Hepatic stellate cell (primary cell): ENCODE measurements at regions not wholly inside any gene's neighbourhood (a gene's known extent, or its start where the extent isn't known, plus 50 kb on each side); places are given as distances from the start of the nearest gene placed in this dataset.
"Not testable (repeated sequence)": the region's sequence is repeated elsewhere in the genome, so short reads cannot be mapped to it uniquely, and the experiment has no call there.

Experiments used
- DNase-seq: peaks from one replicate; pipeline ENCODE4 v3.0.0; 2011; ENCODE audit warnings: low spot score

DNA sequence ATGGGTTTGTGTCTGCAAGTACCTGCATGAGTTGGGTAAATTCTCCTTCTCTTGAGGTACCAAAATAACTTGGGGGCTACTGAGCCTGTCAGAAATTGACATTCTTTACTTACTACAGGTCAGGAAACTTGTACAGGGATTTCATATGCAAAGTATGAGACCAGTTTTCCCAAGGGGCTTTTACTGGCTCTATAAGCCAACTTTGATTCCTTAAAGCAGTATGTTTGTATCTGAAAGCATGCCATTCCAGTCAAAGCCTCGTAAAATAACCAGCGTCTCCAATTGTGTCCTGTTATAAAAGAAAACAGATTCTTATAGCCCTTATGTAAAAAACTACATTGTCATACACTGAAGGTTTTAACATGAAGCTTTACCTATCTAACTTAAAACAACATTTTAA is 90.2 kb downstream of the ZNF467 start:
- DNase-seq: no peak

DNA sequence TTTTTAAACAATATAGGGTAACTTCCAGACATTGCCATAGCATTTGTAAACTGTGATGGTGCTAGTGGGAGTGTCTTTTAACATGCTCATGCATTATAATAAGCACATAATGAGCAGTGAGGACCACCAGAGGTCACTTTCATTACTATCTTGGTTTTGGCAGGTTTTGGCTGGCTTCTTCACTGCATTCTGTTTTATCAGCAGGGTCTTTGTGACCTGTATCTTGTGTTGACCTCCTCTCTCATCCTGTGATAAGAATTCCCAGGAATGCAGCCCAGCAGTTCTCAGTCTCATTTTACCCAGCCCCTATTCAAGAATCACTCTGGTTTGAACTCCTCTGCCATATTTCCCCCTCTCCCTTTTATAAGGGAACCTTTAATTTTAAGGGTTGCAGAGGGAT is 91.3 kb downstream of the ZNF467 start:
- DNase-seq: no peak

DNA sequence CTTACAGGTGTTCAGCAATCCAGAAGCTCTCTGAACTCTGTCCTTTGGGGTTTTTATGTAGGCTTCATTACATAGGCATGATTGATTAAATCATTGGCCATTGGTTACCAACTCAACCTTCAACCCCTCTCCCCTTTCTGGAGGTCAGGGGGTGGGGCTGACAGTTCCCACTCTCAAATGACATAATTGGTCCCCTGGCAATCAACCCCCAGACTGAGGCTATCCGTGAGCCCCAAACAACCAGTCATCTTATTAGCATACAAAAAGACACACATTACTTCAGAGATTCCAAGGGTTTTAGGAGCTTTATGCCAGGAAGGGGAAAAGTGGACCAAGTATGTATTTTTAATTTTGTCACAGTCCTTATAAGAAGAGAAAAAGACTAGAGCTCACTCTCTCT is 92.1 kb downstream of the ZNF467 start:
- DNase-seq: no peak

DNA sequence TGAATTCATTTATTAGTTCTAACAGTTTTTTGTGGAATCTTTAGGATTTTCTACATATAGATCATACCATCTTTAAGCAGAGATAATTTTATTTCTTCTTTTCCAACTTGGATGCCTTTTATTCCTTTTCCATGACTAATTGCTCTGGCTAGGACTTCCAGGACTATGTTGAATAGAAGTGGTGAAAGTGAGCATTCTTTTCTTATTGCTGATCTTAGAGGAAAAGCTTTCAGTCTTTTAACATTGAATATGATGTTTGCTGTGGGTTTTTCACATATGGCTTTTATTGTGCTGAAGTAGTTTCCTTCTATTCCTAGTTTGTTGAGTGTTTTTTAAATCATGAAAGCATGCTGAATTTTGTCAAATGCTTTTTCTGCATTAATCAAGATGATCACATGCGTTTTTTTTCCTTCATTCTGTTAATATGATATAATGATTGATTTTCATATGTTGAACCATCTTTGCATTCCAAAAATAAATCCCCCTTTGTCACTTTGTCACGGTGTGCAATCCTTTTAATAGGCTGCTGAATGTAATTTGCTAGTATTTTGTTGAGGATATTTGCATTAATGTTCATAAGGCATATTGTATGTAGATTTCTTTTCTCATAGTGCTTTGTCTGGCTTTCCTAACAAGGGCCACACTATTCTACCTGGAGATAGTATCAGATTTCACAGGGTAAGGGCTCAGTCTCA is 92.9 kb downstream of the ZNF467 start:
- no peak for DNase-seq

DNA sequence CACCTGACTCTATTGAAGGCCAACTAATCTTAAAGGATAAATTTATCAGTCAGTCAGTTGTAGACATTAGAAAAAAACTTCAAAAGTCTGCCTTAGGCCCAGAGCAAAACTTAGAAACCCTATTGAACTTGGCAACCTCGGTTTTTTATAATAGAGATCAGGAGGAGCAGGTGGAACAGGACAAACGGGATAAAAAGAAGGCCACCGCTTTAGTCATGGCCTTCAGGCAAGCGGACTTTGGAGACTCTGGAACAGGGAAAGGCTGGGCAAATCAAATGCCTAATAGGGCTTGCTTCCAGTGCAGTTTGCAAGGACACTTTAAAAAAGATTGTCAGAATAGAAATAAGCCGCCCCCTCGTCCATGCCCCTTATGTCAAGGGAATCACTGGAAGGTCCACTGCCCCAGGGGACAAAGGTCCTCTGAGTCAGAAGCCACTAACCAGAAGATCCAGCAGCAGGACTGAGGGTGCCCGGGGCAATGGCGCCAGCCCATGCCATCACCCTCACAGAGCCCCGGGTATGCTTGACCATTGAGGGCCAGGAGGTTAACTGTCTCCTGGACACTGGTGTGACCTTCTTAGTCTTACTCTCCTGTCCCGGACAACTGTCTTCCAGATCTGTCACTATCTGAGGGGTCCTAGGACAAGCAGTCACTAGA is 98.5 kb downstream of the ZNF467 start:
- not testable (repeated sequence) for DNase-seq

DNA sequence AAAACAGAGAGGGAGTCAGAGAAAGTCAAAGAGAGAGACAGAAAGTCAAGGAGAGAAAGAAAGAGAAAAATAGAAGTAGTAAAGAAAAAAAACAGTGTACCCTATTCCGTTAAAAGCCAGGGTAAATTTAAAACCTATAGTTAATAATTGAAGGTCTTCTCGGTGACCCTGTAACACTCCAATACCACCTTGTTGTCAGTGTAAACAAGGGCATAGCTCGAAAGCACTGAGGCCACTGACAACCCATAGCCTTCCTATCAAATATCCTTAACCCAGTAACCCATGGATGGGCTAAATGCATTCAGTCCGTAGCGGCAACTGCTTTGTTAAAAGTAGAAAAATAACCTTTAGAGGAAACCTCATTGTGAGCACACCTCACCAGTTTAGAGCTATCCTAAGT is 100.4 kb downstream of the ZNF467 start:
- no peak for DNase-seq

DNA sequence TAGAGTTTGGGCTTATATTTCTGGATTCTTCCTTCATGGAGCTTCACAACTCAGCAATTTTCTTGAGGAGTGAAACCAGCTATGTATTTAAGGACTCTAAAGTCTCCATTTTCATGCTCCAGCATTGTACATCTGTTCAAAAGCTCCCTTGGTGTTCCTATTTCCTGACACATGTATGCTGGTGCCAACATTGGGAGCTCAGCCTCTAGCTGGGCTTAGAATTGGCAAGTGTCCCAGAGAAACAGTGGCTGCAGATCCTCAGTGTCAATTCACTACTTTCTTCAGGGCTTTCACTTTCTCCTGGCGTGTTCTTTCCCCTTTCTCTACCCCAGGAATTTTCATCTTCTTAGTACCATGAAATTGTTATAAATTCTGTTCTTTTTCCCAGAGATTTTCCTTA is 103.1 kb downstream of the ZNF467 start:
- DNase-seq: no peak

DNA sequence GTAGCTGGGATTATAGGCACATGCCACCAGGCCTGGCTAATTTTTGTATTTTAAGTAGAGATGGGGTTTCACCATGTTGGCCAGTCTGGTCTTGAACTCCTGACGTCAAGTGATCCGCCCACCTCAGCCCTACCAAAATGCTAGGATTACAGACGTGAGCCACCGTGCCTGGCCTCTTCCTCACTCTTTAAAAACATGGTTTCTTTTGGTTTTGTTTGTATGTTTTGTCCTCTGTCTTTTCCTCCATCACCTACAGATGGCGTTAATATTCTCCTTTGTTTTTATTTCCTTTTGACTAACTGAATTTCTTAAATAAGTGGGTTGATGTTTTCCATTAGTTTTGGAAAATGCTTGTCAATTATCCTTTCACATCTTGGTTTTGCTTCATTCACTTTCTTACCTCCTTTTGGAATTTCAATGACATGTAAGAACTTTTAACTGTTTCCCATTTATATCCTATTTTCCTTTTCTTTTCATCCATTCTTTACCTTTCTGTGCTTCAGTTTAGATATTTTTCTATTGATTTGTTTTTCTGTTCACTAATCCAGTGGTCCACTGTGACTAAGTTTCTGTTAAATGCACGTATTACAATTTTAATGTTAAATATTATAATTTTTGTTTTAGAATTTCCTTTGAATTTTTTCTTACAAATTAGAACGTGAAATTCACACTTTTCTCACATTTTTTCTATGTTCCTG is 104.1 kb downstream of the ZNF467 start:
- no peak for DNase-seq

DNA sequence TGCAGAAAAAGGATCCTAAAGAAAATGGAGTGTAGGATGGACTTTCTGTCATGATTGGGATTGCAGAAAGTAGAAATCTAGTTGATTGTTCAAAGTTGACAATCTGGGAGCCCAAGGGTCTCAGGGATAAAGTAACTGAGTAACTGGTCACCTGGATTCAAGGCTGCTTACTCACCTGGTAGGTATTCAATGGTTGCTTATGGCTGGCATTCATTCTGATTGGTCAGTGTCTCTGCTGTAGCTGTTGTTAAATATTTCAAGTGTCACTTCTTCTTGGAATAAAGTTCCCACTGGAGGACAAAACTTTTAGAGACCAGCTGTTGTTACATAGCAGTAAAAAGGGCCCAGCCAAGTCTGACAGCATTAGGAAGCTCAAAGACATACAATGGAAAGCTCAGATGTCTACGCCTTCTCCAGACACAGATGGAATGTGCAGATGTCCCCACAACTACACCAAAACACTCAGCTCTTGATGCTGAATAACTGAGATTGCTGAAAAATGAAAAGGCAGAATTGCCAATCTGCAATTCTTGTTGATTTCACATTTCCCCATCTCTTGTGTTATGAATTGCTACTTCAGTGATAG is 106.9 kb downstream of the ZNF467 start:
- no peak for DNase-seq

DNA sequence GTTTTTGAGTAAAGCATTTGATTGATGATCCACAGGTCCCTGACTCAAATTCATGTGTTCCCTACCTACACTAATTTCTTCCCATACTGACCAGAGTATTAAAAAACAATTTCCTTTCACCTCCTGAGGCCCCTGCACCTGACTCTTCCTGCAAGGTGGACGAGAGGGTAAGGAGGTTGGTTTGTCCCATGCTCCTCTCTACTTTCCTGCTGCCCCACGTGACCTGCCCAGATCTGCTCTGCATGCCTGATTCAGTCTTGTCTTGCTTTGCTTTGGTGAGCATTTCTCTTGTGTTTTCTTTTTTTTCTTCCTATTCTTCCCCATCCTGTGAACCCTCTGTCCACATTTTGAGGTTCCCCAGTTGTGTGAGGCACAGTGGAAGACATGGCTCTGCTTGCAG is 107.8 kb downstream of the ZNF467 start:
- DNase-seq: not testable (repeated sequence)

DNA sequence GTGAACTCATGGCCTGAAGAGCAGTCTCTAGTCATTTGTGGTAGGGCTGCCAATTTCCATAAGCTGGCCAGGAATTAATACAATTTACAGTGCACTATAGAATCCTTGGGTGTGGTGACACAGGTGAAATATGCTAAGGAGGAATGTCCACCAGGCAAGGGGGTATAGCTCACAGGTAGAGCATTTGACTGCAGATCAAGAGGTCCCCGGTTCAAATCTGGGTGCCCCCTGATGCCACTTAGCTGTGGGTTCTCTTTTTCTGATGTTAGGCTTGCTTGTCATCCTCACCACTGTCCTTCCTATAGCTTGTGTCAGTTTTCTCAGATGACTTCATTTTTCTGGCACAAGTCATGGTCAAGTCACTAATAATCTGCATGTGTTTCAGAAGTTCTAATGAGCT is 108.7 kb downstream of the ZNF467 start:
- DNase-seq: no peak

DNA sequence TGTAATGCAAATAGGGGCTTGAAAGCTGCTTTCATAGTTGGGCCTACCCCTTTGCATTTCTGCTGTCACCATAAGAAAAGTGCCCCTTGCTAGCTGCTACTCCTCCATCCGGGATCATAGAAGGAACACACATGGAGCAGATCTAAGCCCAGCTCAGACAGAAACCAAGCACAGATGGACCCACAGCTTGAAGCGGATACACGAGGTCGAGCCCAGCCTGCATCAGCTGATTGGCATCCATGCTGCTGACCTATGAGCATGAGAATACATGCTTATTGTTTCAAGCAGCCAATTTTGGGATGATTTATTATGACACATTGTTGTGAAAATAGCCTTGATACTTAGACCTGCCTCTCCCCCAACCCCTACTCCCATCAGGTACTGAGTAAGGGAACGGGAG is 109.2 kb downstream of the ZNF467 start:
- no peak for DNase-seq

DNA sequence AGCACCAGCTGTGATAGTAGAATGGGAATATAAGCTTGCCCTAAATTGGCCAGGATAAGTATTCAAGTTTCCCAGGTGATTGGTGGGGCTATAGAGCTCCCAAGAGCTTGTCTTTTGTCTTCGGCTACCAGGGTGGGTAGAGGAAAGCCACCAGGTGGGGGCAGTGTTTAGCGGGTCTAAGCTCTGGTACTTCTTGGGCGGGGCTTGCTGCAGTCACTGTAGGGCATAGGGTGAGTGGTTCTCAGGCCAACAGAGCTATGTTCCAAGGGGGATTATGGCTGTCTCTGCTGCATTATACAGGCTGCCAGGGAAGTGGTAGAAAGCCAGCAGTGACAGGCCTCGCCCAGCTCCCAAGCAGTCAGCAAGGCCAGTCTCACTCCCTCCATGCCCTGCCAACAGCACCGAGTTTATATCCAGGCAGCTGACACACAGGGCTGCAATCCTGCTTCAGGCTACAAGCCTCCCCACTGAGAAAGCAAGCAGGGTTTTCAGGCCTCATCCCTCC is 110.7 kb downstream of the ZNF467 start:
- DNase-seq: peak; percentile 17

DNA sequence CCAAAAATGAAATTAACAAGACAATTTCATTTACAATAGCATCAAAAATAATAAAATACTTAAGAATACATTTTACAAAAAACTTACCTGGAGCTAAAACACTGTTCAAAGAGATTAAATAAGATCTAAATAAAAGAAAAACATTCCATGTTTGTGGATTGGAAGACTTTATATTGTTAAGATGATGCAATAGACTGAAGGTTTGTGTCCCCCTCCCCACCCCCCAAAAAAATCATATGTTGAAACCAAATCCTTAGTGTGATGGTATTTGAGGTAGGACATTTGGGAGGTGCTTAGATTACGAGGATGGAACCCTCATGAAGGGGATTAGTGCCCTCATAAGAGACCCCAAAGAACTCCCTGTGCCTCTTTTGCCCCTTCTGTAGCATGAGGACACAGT is 117.6 kb downstream of the ZNF467 start:
- no peak for DNase-seq

DNA sequence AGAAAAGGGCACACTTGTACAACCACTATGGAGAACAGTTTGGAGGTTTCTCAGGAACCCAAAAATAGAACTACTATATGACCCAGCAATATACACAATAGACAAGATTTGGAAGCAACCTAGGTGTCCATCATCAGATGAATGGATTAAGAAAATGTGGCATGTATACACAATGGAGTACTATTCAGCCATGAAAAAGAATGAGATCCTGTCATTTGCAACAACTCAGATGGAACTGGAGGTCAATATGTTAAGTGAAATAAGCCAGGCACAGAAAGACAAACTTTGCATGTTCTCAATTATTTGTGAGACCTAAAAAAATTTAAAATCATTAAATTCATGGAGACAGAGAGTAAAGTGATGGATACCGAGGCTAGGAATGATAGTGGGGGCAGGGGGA is 118.8 kb downstream of the ZNF467 start:
- DNase-seq: no peak

DNA sequence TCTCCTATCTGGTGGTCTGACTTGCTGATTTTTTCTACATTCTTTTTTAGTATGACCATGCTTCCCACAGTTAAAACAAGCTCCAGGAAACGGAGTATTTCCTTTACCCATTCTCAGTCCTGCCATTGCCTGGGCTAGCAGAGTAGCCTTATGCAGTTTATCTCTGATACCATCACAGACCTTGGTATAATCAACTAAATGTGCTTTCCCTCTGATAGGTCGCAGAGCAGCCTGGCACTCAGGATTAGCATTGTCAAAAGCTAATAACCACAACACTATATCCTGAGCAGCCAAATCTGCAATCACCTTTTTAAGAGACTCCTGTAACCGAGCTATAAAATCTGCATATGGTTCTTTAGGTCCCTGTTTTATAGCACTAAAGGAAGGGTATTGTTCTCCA is 123.2 kb downstream of the ZNF467 start:
- DNase-seq: not testable (repeated sequence)

DNA sequence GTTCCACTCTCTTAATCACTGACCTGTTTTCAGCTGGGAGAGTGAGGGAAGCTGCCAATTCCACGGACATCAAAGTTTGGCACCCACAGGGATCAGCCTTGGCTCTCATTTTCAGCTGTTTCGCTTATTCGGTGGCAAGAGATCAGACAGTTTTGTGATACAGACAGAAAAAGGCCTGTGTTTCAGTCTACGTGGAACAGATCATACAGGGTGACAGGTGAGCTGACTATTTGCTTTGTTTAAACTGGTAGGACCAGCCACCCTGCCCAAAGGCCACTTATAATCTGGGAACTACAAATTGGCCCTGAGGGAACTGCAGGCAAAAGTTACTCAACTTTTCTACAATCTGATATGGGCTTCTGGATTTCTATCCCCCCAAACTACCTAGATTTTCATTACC is 128.6 kb downstream of the ZNF467 start:
- DNase-seq: no peak

DNA sequence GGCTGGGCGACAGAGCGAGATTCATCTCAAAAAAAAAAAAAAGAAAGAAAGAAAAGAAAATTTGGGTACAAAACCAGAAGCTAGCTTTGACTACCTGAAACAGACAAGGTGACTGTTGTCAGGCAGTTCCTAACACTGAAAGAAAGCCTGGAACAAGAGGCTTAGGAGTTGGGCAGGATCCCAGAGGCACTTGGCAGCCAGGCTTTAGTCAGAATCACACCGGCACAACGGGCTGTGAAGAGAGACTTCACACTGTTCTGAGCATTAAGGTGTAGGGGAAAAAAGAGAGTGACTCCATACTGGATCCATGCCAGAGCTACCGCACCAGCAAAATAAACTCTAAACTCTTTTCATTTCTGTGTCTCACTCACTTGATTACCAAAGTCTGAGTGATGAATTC is 130.8 kb downstream of the ZNF467 start:
- DNase-seq: no peak

DNA sequence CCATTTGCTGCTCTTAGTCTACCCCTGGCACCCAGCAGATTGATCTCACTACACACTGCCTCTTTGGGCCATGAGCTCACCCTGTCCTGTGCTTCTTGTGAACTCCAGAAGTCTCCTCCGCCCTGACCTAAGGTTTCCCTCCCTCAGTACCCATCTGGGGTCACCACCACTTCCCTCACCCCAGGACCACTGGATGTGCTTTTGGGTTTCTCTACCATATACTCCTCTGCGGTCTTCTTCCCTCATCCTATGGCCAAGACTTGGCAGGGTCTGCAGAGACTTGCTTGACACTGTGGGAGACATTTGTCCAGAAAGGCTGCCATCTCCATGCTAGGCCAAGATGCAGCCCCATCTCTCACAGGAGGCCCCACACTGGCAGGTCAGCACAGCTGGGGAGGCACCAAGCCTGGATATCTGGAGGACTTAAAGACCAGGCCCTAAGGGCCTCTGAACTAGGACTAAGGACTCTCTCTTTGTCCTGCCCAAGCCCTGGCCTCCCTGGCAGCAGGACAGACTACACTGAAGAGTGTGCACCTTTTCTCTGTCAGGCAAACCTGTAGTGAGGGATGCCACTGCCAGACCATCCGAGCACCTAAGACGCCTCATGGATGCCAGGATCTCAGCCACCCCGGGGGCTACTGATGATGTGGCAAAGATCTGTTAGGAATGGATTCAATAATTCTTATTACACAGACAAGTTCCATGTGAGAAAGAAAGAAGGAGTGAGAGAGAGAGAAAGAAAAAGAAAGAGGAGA is 134.6 kb downstream of the ZNF467 start:
- no peak for DNase-seq

DNA sequence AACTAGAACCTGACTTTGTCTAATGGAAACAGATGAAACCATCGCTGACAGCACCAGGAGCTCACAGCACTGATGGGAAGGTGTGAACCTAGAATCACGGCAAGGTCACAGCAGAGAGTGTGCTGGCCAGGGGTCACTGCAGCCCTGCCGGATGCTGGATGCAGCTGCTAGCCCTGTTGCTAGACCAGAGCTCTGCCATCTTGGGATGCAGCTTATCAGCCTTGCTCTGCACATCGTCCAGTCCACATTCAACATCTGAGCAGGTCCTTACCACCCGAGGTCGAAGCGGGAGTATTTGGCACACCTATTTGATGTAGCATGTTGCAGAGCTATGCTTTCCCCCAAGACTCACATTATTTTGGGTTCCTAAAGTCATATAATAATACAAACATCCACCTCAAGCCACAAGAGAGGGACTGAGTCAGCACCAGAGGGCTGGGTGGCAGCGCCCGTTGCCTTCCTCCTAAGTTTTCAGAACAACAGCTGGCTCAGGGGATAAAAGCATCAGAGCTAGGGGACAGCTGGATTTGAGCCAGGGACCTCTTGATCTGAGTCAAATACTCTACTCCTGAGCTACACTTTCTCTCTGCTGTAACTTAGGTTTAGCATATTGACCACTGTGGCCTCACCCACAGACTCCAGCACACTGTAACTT is 135.3 kb downstream of the ZNF467 start:
- DNase-seq: no peak

DNA sequence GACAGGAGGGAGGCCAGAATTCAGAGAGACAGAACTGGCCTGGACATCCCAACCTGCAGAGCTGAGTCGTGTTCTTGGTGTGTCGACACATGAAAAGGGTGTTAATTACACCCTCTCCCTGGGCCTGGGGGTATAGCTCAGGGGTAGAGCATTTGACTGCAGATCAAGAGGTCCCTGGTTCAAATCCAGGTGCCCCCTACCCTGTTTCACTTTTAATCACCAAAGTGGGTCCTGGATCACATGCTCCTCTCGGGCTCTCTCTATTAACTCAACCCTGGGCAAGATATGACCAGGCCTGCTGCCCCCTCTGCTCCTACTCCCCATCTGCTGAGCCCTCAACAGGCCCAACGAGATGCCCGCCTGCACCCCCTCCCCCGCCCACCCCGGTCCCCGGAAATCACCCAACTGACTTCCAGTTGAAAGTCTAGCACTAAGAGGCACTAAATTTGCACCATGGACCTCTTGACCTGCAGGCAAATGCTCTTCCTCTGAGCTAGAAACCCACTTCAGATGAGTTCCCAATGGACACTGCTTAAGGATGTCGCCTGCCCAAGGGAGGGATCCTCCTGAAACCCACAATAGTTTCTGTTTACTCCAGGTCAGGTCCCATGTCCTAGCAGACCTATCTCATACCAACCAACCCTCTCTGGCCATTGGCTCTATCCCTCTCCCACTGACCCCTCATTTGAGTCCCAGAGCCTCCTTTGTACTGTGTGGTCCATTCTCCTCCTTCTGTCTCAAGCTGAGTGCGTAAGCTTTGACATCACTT is 137.6 kb downstream of the ZNF467 start:
- no peak for DNase-seq
